AG08395 (cell line): ENCODE measurements at regions not wholly inside any gene's neighbourhood (a gene's known extent, or its start where the extent isn't known, plus 50 kb on each side); places are given as distances from the start of the nearest gene placed in this dataset.
"Not testable (repeated sequence)": the region's sequence is repeated elsewhere in the genome, so short reads cannot be mapped to it uniquely, and the experiment has no call there.

ENCODE experiments used
- DNase-seq: peaks from one replicate; pipeline ENCODE4 v3.0.0; 2012; ENCODE audit warnings: mixed read lengths, low spot score

- DNase-seq: no peak
Measured at GRCh38 chr6:97677626-97678025, 394.6 kb upstream of the MMS22L start.

GRCh38 chr6:97687916-97688315 is 404.9 kb upstream of the MMS22L start:
- DNase-seq: no peak

GRCh38 chr6:97689078-97689754 is 406.2 kb upstream of the MMS22L start:
- no peak for DNase-seq

GRCh38 chr6:97697456-97697855 is 414.4 kb upstream of the MMS22L start:
- DNase-seq: peak; percentile 55

- DNase-seq: no peak
Measured at GRCh38 chr6:97701801-97702200, 418.8 kb upstream of the MMS22L start.

- DNase-seq: no peak
Measured at GRCh38 chr6:97702248-97702647, 419.2 kb upstream of the MMS22L start.

- DNase-seq: no peak
Measured at GRCh38 chr6:97703661-97704060, 420.6 kb upstream of the MMS22L start.

GRCh38 chr6:97705568-97705967 is 422.6 kb upstream of the MMS22L start:
- no peak for DNase-seq

- no peak for DNase-seq
Measured at GRCh38 chr6:97712751-97713150, 429.7 kb upstream of the MMS22L start.

- DNase-seq: no peak
Measured at GRCh38 chr6:97714772-97715171, 431.8 kb upstream of the MMS22L start.

- DNase-seq: peak; percentile 19
Measured at GRCh38 chr6:97717086-97717485, 434.1 kb upstream of the MMS22L start.

GRCh38 chr6:97726378-97726777 is 443.4 kb upstream of the MMS22L start:
- no peak for DNase-seq

GRCh38 chr6:97732045-97732444 is 449.0 kb upstream of the MMS22L start:
- DNase-seq: no peak

GRCh38 chr6:97757575-97757974 is 474.6 kb upstream of the MMS22L start:
- DNase-seq: no peak

GRCh38 chr6:97765461-97765860 is 482.4 kb upstream of the MMS22L start:
- DNase-seq: peak; percentile 66

- no peak for DNase-seq
Measured at GRCh38 chr6:97771372-97771771, 488.4 kb upstream of the MMS22L start.

- no peak for DNase-seq
Measured at GRCh38 chr6:97775012-97775411, 492.0 kb upstream of the MMS22L start.

- DNase-seq: no peak
Measured at GRCh38 chr6:97778290-97779038, 495.4 kb upstream of the MMS22L start.

- not testable (repeated sequence) for DNase-seq
Measured at GRCh38 chr6:97779039-97779766, 496.2 kb upstream of the MMS22L start.

- no peak for DNase-seq
Measured at GRCh38 chr6:97790926-97791590, 508.0 kb upstream of the MMS22L start.

GRCh38 chr6:97805596-97805995 is 522.6 kb upstream of the MMS22L start:
- DNase-seq: no peak

- no peak for DNase-seq
Measured at GRCh38 chr6:97812940-97813339, 529.9 kb upstream of the MMS22L start.
